Fibroblast of skin of left quadriceps (primary cell): ENCODE measurements at regions not wholly inside any gene's neighbourhood (a gene's known extent, or its start where the extent isn't known, plus 50 kb on each side); places are given as distances from the start of the nearest gene placed in this dataset.

Experiments used
- DNase-seq, 2 experiments: peaks; one replicate each; pipeline ENCODE4 v3.0.0-alpha.2; 2013; ENCODE audit warnings: low read depth in 2 of 2

GRCh38 chr2:15701341-15701907 lies 109.8 kb downstream of the DDX1 start:
- DNase-seq, result no peak

GRCh38 chr2:15701991-15702390 lies 110.3 kb downstream of the DDX1 start:
- no peak for DNase-seq

GRCh38 chr2:15702452-15702851 lies 110.8 kb downstream of the DDX1 start:
- no peak for DNase-seq

GRCh38 chr2:15703365-15703869 lies 111.7 kb downstream of the DDX1 start:
- no peak for DNase-seq

GRCh38 chr2:15704086-15704787 lies 112.6 kb downstream of the DDX1 start:
- no peak for DNase-seq

DNA sequence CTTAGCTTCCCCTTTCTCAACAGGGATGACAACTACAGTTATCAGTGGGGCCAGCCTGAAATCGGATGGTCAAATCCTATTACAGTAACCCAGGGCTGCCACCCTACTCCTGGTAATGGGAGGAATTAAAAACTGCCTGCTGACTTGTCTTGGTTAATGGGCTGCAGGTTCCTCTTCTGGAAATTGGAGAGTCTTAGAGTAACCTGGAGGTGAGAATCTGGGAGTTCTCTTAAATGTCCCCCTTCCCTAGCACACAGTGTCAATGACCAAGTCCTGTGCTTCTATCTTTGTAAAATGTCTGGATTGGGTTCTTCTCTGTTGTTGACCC lies 113.1 kb downstream of the DDX1 start:
- no peak for DNase-seq

- DNase-seq, result no peak
Measured at GRCh38 chr2:15705310-15705709, 113.6 kb downstream of the DDX1 start.

GRCh38 chr2:15705839-15706386 lies 114.2 kb downstream of the DDX1 start:
- DNase-seq, result no peak

DNA sequence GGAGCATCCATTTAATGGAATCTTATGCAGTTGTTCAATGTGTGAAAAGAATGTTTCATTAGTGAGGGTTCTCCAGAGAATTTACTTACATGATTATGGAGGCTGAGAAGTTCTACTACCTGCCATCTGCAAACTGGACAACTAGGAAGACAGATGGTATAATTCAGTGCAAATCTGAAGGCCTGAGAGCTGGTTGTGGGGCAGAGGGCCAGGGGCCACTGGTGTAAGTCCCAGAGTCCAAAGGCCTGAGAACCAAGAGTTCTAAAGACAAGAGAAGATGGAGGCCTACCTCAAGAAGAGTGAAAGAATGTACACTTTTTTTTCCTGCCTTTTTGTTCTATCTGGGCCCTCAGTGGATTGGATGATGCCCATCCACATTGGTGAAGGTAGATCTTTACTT lies 114.8 kb downstream of the DDX1 start:
- no peak for DNase-seq

DNA sequence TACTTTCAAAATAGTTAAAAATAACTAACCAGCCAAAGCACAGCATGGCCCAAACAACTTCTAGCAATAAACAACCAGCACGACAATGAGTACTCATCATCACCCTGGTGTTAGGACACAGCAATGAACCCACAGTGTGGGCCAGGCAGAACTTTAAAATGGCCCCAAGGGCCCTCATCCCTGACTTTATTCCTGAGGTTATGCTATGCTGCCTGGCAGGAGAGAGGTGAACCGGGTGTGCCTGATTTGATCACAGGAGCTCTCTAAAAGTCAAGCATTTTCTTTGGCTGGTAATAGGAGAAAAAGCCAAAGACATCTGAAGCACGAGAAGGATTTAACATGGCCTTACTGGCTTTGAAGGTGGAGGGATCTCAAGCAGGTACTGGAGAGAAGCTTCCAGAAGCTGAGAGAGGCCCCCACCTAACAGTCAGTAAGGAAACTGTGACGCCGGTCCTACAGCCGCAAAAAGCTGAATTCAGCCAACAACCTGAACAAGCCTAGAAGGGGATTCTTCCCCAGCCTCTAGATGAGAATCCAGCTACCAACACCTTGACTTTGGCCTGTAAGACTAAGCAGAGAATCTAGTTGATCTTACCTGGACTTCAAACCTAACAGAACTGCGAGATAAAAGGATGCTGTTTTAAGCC lies 115.4 kb downstream of the DDX1 start:
- no peak for DNase-seq

GRCh38 chr2:15708161-15708560 lies 116.5 kb downstream of the DDX1 start:
- DNase-seq, result no peak

DNA sequence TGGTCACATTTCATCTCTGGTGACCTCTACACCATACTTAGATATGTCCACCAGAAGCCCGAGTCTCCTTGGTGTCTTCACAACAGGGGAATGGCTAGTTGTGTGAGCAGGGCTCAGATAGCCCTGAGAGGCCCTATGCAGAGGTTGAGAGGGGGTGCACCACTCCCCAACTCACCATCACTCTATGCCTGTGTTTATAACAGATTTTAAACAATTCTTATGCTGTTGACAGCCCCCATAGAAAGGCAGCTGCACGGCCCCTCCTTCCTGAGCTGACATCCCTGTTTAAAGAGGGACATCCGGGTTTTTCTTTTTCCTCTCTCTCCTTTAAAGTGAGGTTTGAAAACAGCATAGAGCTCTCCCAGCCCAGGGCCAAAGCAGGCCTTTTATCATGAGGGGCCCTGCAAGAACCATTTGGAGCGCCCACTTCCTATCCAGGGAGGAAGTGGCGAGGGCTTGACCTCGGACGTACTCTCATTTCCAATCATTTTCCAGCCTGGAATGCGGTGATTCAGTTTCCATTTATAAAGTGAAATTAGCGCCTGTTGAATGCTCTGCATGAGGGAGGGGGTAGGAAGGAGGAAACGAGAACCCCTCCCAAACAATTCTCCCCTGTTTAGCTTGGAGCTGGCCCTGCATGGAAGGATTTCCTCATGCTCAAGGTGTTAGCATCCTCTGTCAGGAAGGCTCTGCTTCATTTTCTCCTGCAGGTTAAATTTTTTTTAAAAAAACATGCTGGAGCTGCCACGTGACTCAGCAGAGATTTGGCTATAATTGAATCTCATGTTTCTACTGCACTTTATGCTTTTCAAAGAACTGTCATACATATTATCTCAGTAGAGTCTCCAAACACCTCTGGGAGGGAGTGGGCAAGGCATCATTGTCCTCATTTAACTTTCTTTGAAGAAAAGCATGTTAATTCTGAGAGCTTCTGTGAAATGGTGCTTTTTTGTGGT lies 117.5 kb downstream of the DDX1 start:
- DNase-seq, result no peak

- DNase-seq, result no peak
Measured at GRCh38 chr2:15711126-15711860, 119.6 kb downstream of the DDX1 start.

GRCh38 chr2:15712551-15713342 lies 121.1 kb downstream of the DDX1 start:
- no peak for DNase-seq

GRCh38 chr2:15713475-15713874 lies 121.8 kb downstream of the DDX1 start:
- no peak for DNase-seq

DNA sequence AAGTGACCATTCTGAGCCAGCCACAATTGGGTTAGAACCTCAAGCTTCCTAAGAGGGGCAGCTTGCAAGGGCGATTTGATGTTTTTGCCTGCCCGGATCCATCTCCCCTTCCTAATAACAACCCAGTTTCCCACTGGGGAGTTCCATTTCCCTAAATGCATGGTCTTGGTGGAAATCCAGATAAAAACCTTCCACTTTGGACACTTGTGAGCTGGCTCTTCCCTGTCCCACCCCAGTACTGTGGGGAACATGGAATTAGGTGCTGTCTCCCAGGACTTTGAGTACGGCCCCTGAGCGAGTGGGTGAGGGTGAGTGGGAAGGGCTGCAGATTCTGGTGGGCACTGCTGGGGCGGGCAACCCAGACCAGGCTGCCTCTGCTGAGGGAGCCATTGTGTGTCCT lies 122.3 kb downstream of the DDX1 start:
- DNase-seq, result no peak

DNA sequence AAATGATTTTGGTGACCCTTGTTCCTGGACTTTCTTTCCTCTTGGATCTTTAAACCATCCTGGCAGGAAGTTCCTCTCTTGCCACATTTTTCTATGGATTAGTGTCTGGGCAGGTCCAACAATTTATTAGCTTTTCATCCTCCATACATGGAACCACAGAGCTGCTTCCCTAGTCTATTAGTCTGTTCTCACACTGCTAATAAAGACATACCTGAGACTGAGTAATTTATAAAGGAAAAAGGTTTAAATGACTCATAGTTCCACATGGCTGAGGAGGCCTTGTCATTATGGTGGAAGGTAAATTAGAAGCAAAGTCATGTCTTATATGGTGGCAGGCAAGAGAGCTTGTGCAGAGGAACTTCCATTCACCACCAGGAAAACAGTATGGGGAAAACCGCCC lies 122.9 kb downstream of the DDX1 start:
- DNase-seq, result no peak

- DNase-seq, result no peak
Measured at GRCh38 chr2:15715596-15715995, 123.9 kb downstream of the DDX1 start.

GRCh38 chr2:15718103-15718943 lies 126.7 kb downstream of the DDX1 start:
- no peak for DNase-seq
